Suprapubic skin (tissue), 4 donors: ENCODE measurements at regions not wholly inside any gene's neighbourhood (a gene's known extent, or its start where the extent isn't known, plus 50 kb on each side); places are given as distances from the start of the nearest gene placed in this dataset.

ENCODE experiments used
- DNase-seq, 2 donors: peaks; one replicate each; pipeline ENCODE4 v3.0.0-alpha.2; 2019; ENCODE audit warnings: low spot score in 2 of 2
- H3K27ac ChIP-seq: fragments of 200-600 bp; sonication (generic); one replicate; pipeline ENCODE4 v1.5.1; 2019
- H3K27me3 ChIP-seq: fragments of 200-600 bp; sonication (generic); one replicate; pipeline ENCODE4 v1.5.1; 2019
- H3K36me3 ChIP-seq: fragments of 200-600 bp; sonication (generic); one replicate; pipeline ENCODE4 v1.5.1; 2019
- H3K4me1 ChIP-seq: fragments of 200-600 bp; sonication (generic); one replicate; pipeline ENCODE4 v1.5.1; 2019
- H3K4me3 ChIP-seq: fragments of 200-600 bp; sonication (generic); one replicate; pipeline ENCODE4 v1.5.1; 2019; ENCODE audit warnings: mild to moderate bottlenecking
- H3K9me3 ChIP-seq: fragments of 200-600 bp; sonication (generic); one replicate; pipeline ENCODE4 v1.5.1; 2019
- EP300 ChIP-seq: sonication (generic); formaldehyde crosslinking; IDR thresholded peaks from one replicate; pipeline ENCODE4 v1.6.1; 2017; ENCODE audit warnings: antibody characterized with exemption
- POLR2A ChIP-seq, 2 donors: fragments of 450-650 bp; IDR thresholded peaks; one replicate each; pipeline ENCODE4 v1.6.1; 2017; ENCODE audit warnings: antibody characterized with exemption in 2 of 2, mild to moderate bottlenecking in 2 of 2, moderate library complexity in 2 of 2
- POLR2AphosphoS5 ChIP-seq, 3 donors: sonication (generic); formaldehyde crosslinking; IDR thresholded peaks; one replicate each; pipeline ENCODE4 v1.6.1; 2017; ENCODE audit warnings: antibody characterized with exemption in 3 of 3
- WGBS: methylation state at CpG from one replicate; pipeline ENCODE4 v1.1.5; 2018; 5-methylcytosine and 5-hydroxymethylcytosine counted together
- TF ChIP-seq, protein P1 (sequence below), 2 donors: fragments of 200-600 bp in 1 of 2; fragments of 450-650 bp in 1 of 2; sonication (generic) in 1 of 2; IDR thresholded peaks; one replicate each; pipeline ENCODE4 v1.5.1; 2016 to 2019; ENCODE audit warnings: antibody characterized with exemption in 2 of 2, mild to moderate bottlenecking in 1 of 2, moderate library complexity in 1 of 2

- Histone ChIP-seq H3K9me3 (no peaks in the 10 kb centered on the region), H3K36me3 (no peaks in the 10 kb centered on the region), H3K27ac (no peak overlapping the region), H3K27me3 (no peaks in the 10 kb centered on the region), H3K4me1 (no peaks in the 10 kb centered on the region), H3K4me3 (no peak overlapping the region)
- WGBS: 74% methylated on average over 9 of the region's 9 CpGs
- TF ChIP-seq POLR2A (IDR thresholded peaks at IDR 0.05) (no peak), EP300 (no peak), POLR2AphosphoS5 (IDR thresholded peaks at IDR 0.05) (no peak)
- TF ChIP-seq, protein P1, sequence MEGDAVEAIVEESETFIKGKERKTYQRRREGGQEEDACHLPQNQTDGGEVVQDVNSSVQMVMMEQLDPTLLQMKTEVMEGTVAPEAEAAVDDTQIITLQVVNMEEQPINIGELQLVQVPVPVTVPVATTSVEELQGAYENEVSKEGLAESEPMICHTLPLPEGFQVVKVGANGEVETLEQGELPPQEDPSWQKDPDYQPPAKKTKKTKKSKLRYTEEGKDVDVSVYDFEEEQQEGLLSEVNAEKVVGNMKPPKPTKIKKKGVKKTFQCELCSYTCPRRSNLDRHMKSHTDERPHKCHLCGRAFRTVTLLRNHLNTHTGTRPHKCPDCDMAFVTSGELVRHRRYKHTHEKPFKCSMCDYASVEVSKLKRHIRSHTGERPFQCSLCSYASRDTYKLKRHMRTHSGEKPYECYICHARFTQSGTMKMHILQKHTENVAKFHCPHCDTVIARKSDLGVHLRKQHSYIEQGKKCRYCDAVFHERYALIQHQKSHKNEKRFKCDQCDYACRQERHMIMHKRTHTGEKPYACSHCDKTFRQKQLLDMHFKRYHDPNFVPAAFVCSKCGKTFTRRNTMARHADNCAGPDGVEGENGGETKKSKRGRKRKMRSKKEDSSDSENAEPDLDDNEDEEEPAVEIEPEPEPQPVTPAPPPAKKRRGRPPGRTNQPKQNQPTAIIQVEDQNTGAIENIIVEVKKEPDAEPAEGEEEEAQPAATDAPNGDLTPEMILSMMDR (IDR thresholded peaks at IDR 0.05): no peak
- no peak for DNase-seq
Observed at GRCh38 chr2:236496340-236496739, 73.3 kb upstream of the ACKR3 start.

GRCh38 chr2:236498369-236498768, 71.3 kb upstream of the ACKR3 start:
- Histone ChIP-seq H3K36me3 (no peaks in the 10 kb centered on the region), H3K27me3 (no peaks in the 10 kb centered on the region), H3K4me3 (no peak overlapping the region), H3K4me1 (no peaks in the 10 kb centered on the region), H3K9me3 (no peaks in the 10 kb centered on the region), H3K27ac (no peak overlapping the region)
- TF ChIP-seq POLR2AphosphoS5 (IDR thresholded peaks at IDR 0.05) (no peak), EP300 (no peak)
- no peak for DNase-seq
- 90% methylated on average over 7 of the region's 7 CpGs for WGBS

GRCh38 chr2:236499691-236500578, 69.7 kb upstream of the ACKR3 start:
- DNase-seq: no peak
- no peak overlapping the region for H3K4me3 ChIP-seq
- H3K9me3 ChIP-seq: no peaks in the 10 kb centered on the region
- TF ChIP-seq POLR2A (IDR thresholded peaks at IDR 0.05): no peak
- H3K4me1 ChIP-seq: no peaks in the 10 kb centered on the region
- no peaks in the 10 kb centered on the region for H3K27me3 ChIP-seq
- no peak overlapping the region for H3K27ac ChIP-seq
- no peaks in the 10 kb centered on the region for H3K36me3 ChIP-seq
- 85% methylated on average over 14 of the region's 14 CpGs for WGBS

DNA sequence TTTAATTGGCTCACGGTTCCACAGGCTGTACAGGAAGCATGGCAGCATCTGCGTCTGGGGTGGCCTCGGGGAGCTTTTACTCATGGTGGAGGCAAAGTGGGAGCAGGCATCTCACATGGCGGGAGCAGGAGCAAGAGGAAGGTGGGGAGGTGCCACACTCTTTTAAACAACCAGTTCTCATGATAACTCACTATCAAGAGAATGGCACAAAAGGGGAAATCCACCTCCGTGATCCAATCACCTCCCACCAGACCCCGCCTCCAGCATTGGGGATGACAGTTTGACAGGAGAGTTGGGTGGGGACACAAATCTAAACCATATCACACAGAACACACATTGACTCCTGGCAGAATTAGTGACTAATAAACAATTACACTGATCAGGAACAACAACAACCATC, 68.6 kb upstream of the ACKR3 start:
- no peak for DNase-seq
- TF ChIP-seq POLR2A (IDR thresholded peaks at IDR 0.05): no peak
- Histone ChIP-seq H3K4me3 (no peak overlapping the region), H3K27me3 (peaks cover under 1% of the 10 kb centered on the region), H3K36me3 (no peaks in the 10 kb centered on the region), H3K27ac (no peak overlapping the region), H3K9me3 (no peaks in the 10 kb centered on the region), H3K4me1 (no peaks in the 10 kb centered on the region)
- 93% methylated on average over 6 of the region's 6 CpGs for WGBS

GRCh38 chr2:236501531-236501930, 68.1 kb upstream of the ACKR3 start:
- Histone ChIP-seq H3K27ac (no peak overlapping the region), H3K4me1 (no peaks in the 10 kb centered on the region), H3K4me3 (no peak overlapping the region), H3K36me3 (no peaks in the 10 kb centered on the region), H3K27me3 (peaks cover 5% of the 10 kb centered on the region), H3K9me3 (no peaks in the 10 kb centered on the region)
- DNase-seq: no peak
- TF ChIP-seq EP300: no peak
- 90% methylated on average over 4 of the region's 4 CpGs for WGBS

DNA sequence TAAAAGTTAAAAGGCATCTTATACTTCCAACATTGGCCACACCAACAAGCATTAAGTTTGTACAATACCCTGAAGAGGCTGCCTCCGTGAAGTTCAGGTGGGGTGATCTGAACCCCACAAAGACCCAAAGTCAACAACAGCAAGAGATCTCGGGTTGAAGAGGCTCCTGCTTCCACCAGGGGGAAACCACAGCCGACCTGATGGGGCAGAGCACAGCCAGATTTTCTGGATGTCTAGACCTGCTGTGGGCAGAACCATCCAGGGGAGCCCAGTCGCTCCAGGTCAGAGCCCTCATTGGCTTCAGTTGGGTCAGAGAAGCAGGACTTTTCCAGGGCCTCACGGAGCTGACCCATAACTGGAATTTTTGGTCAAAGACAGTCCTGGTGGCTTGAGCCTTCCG, 66.5 kb upstream of the ACKR3 start:
- Histone ChIP-seq H3K9me3 (no peaks in the 10 kb centered on the region), H3K36me3 (no peaks in the 10 kb centered on the region), H3K4me1 (peaks cover 8% of the 10 kb centered on the region), H3K27me3 (peaks cover 20% of the 10 kb centered on the region), H3K27ac (no peak overlapping the region), H3K4me3 (no peak overlapping the region)
- 79% methylated on average over 5 of the region's 6 CpGs for WGBS
- TF ChIP-seq POLR2AphosphoS5 (IDR thresholded peaks at IDR 0.05): no peak
- no peak for TF ChIP-seq EP300
- DNase-seq: no peak

DNA sequence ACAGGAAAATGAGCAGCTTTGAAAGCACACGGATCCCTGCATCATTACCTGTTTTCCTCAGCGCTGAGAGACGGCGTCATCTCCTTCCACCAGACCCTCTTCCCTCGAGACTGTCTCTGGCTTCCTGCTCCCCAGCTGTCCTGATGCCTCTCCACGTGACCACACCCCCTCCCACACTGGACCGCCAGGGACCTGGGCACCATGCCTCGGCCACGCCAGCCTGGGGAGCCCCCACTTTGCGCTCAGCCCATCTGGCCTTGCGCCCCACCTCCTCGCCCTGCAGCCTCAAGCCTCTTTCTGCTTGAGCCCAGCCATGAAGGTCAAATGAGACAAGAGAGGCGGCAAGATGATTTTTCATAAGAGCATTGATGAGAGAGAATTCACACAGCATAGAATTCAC, 66.0 kb upstream of the ACKR3 start:
- Histone ChIP-seq H3K9me3 (no peaks in the 10 kb centered on the region), H3K27me3 (peaks cover 21% of the 10 kb centered on the region), H3K27ac (no peak overlapping the region), H3K4me3 (no peak overlapping the region), H3K36me3 (no peaks in the 10 kb centered on the region), H3K4me1 (peaks cover 8% of the 10 kb centered on the region)
- no peak for DNase-seq
- 72% methylated on average over 13 of the region's 13 CpGs for WGBS
- TF ChIP-seq EP300 (no peak), POLR2A (IDR thresholded peaks at IDR 0.05) (no peak), POLR2AphosphoS5 (IDR thresholded peaks at IDR 0.05) (no peak)
- TF ChIP-seq, protein P1 (IDR thresholded peaks at IDR 0.05): no peak

- Histone ChIP-seq H3K27me3 (peaks cover 21% of the 10 kb centered on the region), H3K4me3 (no peak overlapping the region), H3K9me3 (no peaks in the 10 kb centered on the region), H3K4me1 (peaks cover 8% of the 10 kb centered on the region), H3K36me3 (no peaks in the 10 kb centered on the region), H3K27ac (no peak overlapping the region)
- WGBS: 83% methylated on average over 3 of the region's 3 CpGs
- TF ChIP-seq, protein P1 (IDR thresholded peaks at IDR 0.05): no peak
- no peak for TF ChIP-seq POLR2AphosphoS5 (IDR thresholded peaks at IDR 0.05)
- DNase-seq: no peak
Observed at GRCh38 chr2:236505041-236505440, 64.6 kb upstream of the ACKR3 start.
